ENCODE measurements at regions not wholly inside any gene's neighbourhood (a gene's known extent, or its start where the extent isn't known, plus 50 kb on each side); places are given as distances from the start of the nearest gene placed in this dataset.

- no peak for DNase-seq (ENCODE audit: low spot score)
- no peak for ATAC-seq
Measured at GRCh38 chr2:188119112-188119838, 172.4 kb upstream of the GULP1 start.

- DNase-seq (ENCODE audit: low spot score) (no peak), ATAC-seq (no peak)
Measured at GRCh38 chr2:188122985-188123384, 168.7 kb upstream of the GULP1 start.

- DNase-seq (ENCODE audit: low spot score) (no peak), ATAC-seq (no peak)
Measured at GRCh38 chr2:188129677-188130076, 162.0 kb upstream of the GULP1 start.

- no peak for ATAC-seq
- no peak for DNase-seq (ENCODE audit: low spot score)
Measured at GRCh38 chr2:188130317-188130716, 161.4 kb upstream of the GULP1 start.

- DNase-seq (ENCODE audit: low spot score): no peak
- ATAC-seq: no peak
Measured at GRCh38 chr2:188131281-188131680, 160.4 kb upstream of the GULP1 start.

- peak; percentile 93 for ATAC-seq
Measured at GRCh38 chr2:188132385-188132784, 159.3 kb upstream of the GULP1 start.

DNA sequence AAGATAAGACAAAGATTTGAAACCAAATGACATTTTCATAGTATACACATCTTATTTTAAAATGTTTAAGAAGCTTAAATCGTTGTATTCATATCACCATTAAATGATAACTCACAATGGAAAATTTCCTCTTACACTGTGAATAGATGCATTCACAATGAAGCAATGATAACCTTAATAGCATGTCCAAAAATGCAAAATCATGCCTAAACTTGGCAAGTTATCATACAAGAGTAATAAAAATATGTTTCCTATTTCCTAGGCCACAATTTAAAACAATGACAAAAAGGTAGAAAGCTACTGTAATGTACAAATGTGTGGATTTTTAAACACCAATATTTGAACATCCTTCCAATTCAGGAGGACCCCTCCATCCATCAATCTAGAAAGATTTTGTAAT lies 157.4 kb upstream of the GULP1 start:
- DNase-seq (ENCODE audit: low spot score): no peak
- no peak for ATAC-seq

More at GRCh38 chr2:188132385-188132784, 159.3 kb upstream of the GULP1 start:
- peak; percentile 67 for DNase-seq (ENCODE audit: low spot score)

- DNase-seq (ENCODE audit: low spot score) (no peak), ATAC-seq (no peak)
Measured at GRCh38 chr2:188138313-188138712, 153.4 kb upstream of the GULP1 start.

GRCh38 chr2:188142088-188142487 lies 149.6 kb upstream of the GULP1 start:
- ATAC-seq: no peak
- no peak for DNase-seq (ENCODE audit: low spot score)

DNA sequence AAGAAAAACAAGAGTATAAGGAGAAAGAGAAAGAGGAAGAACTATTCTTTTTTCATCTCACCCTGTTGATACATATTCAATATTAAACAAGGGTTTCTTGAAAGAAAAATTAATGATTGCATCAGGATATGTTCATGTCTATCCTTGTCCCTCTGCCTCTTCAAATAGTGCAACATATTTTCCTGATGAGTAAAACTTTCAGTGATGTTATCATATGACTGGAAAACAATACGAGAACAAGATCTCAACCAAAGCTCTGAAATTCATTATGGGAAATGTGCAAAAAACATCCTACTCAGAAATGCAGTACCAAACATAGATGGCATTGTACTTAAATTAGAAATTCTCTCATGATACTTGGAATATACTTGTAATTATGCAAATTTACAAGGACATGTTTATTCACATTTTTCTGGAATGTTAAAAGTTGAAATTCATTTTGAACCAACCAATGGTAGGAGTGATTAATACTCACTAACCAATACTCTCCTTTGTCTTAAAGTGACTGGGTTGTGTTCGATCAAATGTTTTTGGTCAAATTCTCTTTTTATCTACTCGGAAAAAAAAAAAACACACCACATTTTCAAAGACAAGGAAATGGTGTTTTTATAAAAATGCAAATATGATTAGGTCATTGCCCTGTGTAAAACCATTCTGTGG lies 148.9 kb upstream of the GULP1 start:
- no peak for DNase-seq (ENCODE audit: low spot score)
- no peak for ATAC-seq

DNA sequence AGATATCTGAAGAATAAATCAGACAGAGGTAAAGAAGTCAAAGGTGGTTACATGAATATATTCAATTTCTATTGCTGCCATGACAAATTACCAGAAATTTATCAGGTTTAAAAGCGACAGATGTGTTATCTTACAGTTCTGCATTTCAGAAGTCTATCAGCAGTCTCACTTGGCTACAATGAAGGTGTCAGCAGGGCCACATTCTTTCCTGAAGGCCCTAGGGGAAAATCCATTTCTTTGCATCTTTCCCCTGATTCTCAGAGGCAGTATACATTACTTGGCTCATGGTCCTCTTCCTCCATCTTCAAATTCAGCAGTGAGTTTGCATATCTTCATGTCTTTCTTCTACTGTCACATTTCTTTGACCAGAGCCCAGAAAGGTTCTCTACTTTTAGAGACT lies 145.8 kb upstream of the GULP1 start:
- no peak for ATAC-seq
- no peak for DNase-seq (ENCODE audit: low spot score)

- DNase-seq (ENCODE audit: low spot score) (no peak), ATAC-seq (no peak)
Measured at GRCh38 chr2:188146888-188147287, 144.8 kb upstream of the GULP1 start.

GRCh38 chr2:188151670-188152069 lies 140.0 kb upstream of the GULP1 start:
- no peak for ATAC-seq
- no peak for DNase-seq (ENCODE audit: low spot score)

GRCh38 chr2:188158337-188159100 lies 133.2 kb upstream of the GULP1 start:
- DNase-seq (ENCODE audit: low spot score): no peak
- no peak for ATAC-seq

DNA sequence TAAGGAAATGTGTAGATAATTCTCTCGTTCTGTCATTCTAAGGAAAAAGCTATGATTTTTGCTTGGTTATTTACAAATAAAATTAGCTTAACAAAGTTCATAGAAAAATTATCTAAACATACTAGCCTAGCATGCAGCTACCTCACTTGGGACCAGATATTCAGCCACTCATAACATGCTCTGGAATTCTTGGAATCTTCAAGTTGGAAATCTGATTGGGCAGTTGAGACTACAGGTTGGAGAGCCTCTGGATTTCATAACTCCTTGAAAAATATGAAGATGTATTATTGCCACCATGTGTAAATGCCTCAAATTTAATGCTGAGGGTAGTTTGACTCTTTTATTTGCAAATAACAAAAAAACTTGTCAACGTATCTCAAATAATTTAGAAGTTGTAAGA lies 132.2 kb upstream of the GULP1 start:
- no peak for ATAC-seq

DNA sequence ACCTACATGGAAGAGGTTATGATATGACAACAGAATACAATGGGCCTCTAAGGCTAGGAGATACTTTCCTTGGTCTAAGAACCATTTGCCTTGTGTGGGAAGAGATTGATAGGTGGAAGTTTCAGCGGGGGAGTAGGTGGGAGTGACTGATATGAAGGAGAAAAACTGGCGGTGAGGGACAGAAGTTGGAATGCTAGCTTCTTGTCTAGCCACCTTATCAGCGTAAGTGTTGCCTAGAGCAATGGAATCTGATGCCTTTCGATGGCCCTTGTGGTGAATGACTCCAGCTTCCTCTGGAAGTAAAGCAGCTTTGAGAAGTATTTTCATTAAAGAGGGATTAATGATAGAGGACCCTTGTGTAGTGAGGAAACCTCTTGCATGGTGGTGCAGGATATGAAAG lies 121.3 kb upstream of the GULP1 start:
- DNase-seq (ENCODE audit: low spot score): no peak
- no peak for ATAC-seq

More for the DNA sequence above, 132.2 kb upstream of the GULP1 start:
- DNase-seq (ENCODE audit: low spot score): no peak

GRCh38 chr2:188176620-188177019 lies 115.1 kb upstream of the GULP1 start:
- ATAC-seq (no peak), DNase-seq (ENCODE audit: low spot score) (no peak)

DNA sequence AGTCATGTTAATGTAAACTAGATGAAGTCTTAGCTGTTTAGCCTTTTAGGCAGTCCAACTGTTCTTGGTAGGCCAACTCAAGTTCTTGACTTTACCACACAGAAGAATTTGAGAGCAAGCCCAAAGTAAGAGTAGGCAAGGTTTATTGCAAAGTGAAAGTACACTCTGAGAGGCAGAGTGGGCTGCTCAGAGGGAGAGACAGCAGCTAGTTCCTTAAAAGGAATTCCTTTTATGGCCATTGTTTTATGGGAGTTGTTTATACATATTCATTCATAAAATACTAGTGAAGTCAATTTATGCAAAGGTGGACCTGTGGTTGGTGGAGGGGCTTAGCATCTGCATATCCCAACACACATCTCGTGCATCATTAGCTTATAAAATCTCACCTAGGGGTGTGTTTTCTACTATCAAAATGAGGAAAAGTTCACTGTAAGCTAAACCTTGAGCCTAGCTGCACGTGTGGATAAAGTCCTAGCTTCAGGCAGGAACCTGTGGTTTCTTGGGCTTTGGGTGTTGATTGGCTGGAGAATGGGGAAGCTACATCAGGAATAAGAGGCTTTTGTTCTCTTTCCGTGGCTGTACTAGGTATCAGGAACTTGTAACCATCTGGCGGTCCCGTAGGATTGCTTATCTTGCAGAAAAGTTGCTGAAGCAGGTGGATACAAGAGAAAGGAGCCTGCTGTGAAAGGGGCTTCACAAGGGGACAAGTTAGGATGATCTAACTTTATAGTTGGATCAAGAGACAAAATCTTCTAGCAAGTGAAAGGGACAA lies 110.4 kb upstream of the GULP1 start:
- DNase-seq (ENCODE audit: low spot score): no peak

DNA sequence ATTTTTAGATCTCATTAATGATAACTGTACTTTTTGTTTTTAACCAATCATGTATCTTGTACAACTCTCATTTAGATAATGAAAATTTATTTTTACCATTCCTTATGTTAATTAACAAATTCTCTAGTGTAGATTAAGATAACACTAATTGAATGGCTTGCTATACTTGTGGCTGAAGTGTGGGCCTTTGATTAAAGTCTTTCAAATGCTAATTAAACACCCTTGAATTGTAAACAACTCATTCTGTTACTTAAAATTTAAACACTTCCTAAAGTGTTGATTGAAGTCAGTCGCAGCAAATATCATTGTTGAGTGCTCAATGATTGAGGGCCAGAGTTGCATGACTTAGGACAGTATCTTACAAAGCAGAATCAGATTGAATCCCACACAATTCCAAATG lies 109.8 kb upstream of the GULP1 start:
- DNase-seq (ENCODE audit: low spot score): no peak
- ATAC-seq: no peak

More for the DNA sequence above, 110.4 kb upstream of the GULP1 start:
- ATAC-seq: no peak

DNA sequence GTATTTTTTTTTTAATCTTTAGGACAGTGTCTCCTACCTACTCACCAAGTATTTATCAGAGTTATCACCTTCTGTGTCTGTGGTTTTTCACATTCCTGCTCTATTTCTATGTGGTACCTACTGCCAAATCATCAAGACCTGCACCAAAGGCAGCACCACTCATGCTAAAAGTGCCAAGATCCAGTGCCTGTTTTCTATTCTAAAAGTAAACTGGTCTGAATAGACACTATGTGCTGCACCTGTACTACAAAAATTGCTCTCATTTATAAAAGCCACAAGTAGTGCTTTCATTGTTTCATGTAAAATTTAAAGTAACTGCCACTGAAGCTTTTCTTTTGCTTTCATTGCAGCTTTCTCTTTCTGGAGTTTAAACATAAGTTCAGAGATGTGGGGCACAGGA lies 103.9 kb upstream of the GULP1 start:
- ATAC-seq (no peak), DNase-seq (ENCODE audit: low spot score) (no peak)

DNA sequence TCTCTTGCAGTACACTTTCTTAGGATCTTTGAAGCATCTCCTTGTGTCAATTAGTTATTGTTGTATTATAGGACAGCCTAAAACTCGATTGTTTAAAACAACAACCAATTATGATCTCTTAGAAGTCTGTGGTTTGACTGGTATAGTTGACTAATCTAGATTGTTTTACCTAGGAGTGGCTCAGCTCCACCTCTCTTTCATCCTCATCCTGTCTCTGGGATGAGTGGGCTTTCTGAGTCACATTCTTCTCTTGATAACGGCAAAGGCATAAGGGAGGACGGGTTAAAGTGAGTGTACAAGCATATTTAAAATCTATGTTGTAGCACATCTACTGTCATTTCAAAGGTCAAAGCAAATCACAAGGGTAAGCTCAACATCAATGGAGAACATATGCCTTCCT lies 102.3 kb upstream of the GULP1 start:
- ATAC-seq (no peak), DNase-seq (ENCODE audit: low spot score) (no peak)
